Adrenal gland (tissue), 9 donors: ENCODE measurements at regions not wholly inside any gene's neighbourhood (a gene's known extent, or its start where the extent isn't known, plus 50 kb on each side); places are given as distances from the start of the nearest gene placed in this dataset.

ENCODE experiments used
- DNase-seq, 7 donors: peaks; one replicate each; pipeline ENCODE4 v3.0.0-alpha.2; 2019 to 2020
- H3K27ac ChIP-seq, 5 donors: fragments of 200-600 bp; sonication (generic) in 4 of 5; 1 replicate in 3 of 5; 2 replicates in 2 of 5; pipeline versions ENCODE4 v1.5.1 to v1.8.0; 2016 to 2020; ENCODE audit warnings: mild to moderate bottlenecking in 1 of 5
- H3K27me3 ChIP-seq: fragments of 200-600 bp; 2 replicates; pipeline ENCODE4 v1.8.0; 2021
- H3K36me3 ChIP-seq, 2 donors: fragments of 200-600 bp; replicated peaks in 1 of 2; 1 replicate in 1 of 2; 2 replicates in 1 of 2; pipeline versions ENCODE4 v1.5.1 to v1.8.0; 2018 to 2022
- H3K4me1 ChIP-seq, 2 donors: fragments of 200-600 bp; replicated peaks in 1 of 2; 1 replicate in 1 of 2; 2 replicates in 1 of 2; pipeline versions ENCODE4 v1.5.1 to v1.8.0; 2018 to 2021
- H3K4me3 ChIP-seq, 4 donors: fragments of 200-600 bp; sonication (generic) in 3 of 4; one replicate each; pipeline ENCODE4 v1.5.1; 2016 to 2018
- H3K9me3 ChIP-seq, 3 donors: fragments of 200-600 bp; sonication (generic) in 1 of 3; replicated peaks in 1 of 3; 1 replicate in 2 of 3; 2 replicates in 1 of 3; pipeline versions ENCODE4 v1.5.1 to v1.8.0; 2016 to 2021
- POLR2A ChIP-seq, 2 donors: fragments of 450-650 bp; IDR thresholded peaks; one replicate each; pipeline ENCODE4 v1.6.1; 2017; ENCODE audit warnings: antibody characterized with exemption in 2 of 2, mild to moderate bottlenecking in 2 of 2, moderate library complexity in 1 of 2
- WGBS, 4 donors: extraction: QIAGEN DNeasy Blood & Tissue Kit in 2 of 4; methylation state at CpG; one replicate each; pipeline versions ENCODE4 v1.1.5 to v1.1.7; 2013 to 2017; 5-methylcytosine and 5-hydroxymethylcytosine counted together
- intact Hi-C, 2 donors: fragments of 100-400 bp; cut with DNase I; formaldehyde crosslinking; loops; one replicate each; pipeline versions ENCODE4 v1.14.1 to v1.15.0; 2022 to 2023
- TF ChIP-seq, protein P1 (sequence below), 6 experiments: fragments of 450-650 bp in 4 of 6; fragments of 200-600 bp in 2 of 6; sonication (generic) in 1 of 6; IDR thresholded peaks; 1 replicate in 5 of 6; 2 replicates in 1 of 6; pipeline versions ENCODE4 v1.5.1 to v1.8.0; 2016 to 2021; ENCODE audit warnings: antibody characterized with exemption in 6 of 6, mild to moderate bottlenecking in 2 of 6, moderate library complexity in 1 of 6
- donor health status: healthy with polysubstance abuse.
- donor health status: Bipolar disorder and iron deficiency.
- donor health status: DM: yes; HTN: yes; CAD: no.
- donor health status: DM: no; HTN: no; CAD: no.
- donor health status: DM: no; HTN: no; CAD: no.

DNA sequence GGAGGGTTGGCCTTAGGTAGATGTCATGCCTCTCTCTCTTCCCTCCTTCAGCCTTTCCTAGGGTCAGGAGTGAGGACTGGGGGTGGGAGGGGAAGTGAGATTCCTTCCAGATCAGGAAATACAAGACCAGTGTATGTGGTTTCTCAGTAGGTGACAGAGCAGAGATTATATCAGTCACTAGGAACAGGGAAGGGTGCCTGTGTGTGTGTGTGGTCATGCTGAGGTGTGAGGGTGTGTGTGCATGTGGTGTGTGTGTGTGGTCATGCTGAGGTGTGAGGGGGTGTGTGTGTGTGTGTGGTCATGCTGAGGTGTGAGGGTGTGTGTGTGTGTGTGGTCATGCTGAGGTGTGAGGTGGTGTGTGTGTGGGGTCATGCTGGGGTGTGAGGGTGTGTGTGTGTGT lies 259.8 kb downstream of the LOXHD1 start:
- no peak for TF ChIP-seq POLR2A (IDR thresholded peaks at IDR 0.05)
- TF ChIP-seq, protein P1, sequence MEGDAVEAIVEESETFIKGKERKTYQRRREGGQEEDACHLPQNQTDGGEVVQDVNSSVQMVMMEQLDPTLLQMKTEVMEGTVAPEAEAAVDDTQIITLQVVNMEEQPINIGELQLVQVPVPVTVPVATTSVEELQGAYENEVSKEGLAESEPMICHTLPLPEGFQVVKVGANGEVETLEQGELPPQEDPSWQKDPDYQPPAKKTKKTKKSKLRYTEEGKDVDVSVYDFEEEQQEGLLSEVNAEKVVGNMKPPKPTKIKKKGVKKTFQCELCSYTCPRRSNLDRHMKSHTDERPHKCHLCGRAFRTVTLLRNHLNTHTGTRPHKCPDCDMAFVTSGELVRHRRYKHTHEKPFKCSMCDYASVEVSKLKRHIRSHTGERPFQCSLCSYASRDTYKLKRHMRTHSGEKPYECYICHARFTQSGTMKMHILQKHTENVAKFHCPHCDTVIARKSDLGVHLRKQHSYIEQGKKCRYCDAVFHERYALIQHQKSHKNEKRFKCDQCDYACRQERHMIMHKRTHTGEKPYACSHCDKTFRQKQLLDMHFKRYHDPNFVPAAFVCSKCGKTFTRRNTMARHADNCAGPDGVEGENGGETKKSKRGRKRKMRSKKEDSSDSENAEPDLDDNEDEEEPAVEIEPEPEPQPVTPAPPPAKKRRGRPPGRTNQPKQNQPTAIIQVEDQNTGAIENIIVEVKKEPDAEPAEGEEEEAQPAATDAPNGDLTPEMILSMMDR (IDR thresholded peaks at IDR 0.05), result no peak

GRCh38 chr18:46398005-46398404 lies 259.0 kb downstream of the LOXHD1 start:
- Histone ChIP-seq H3K9me3 (no peaks in the 10 kb centered on the region), H3K36me3 (no peaks in the 10 kb centered on the region), H3K4me1 (no peaks in the 10 kb centered on the region), H3K4me3 (no peak overlapping the region), H3K27ac (no peak overlapping the region), H3K27me3 (no peaks in the 10 kb centered on the region)
- TF ChIP-seq, protein P1 (IDR thresholded peaks at IDR 0.05), result no peak
- TF ChIP-seq POLR2A (IDR thresholded peaks at IDR 0.05), result no peak
- intact Hi-C loops, result no loop called here
- DNase-seq, result no peak
- whole genome bisulfite sequencing, 4 donors, result 76 to 89% (median 87%) methylated on average over 7 of the region's 7 CpGs

More for the DNA sequence above, 259.8 kb downstream of the LOXHD1 start:
- no peak for DNase-seq
- Histone ChIP-seq H3K4me3 (no peak overlapping the region), H3K4me1 (no peaks in the 10 kb centered on the region), H3K27me3 (no peaks in the 10 kb centered on the region), H3K27ac (no peak overlapping the region), H3K36me3 (no peaks in the 10 kb centered on the region), H3K9me3 (no peaks in the 10 kb centered on the region)
- intact Hi-C loops, result no loop called here

DNA sequence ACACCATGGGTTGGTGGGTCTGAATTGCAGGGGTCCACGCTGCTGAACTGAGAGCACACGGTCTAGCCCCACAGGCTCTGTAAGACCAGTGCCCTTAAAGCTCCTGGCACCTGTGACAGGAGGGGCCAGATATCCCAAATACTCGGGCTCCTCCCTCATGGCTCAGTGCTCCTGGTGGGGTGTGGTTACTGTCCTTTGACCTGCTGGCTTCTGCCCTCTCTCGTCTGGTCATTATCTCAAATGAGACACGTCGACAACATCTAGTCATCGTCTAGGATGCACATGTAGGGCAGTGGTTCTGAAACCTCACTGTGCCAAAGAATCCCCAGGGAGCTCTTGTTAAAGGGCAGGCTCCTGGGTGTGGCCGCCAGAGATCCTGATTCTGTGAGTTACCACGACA lies 258.4 kb downstream of the LOXHD1 start:
- no peak for DNase-seq
- no peak overlapping the region for H3K4me3 ChIP-seq
- no peaks in the 10 kb centered on the region for H3K9me3 ChIP-seq
- H3K27me3 ChIP-seq, result no peaks in the 10 kb centered on the region
- TF ChIP-seq, protein P1 (IDR thresholded peaks at IDR 0.05), result no peak
- intact Hi-C loops, result no loop called here
- H3K36me3 ChIP-seq, result no peaks in the 10 kb centered on the region
- H3K27ac ChIP-seq, result no peak overlapping the region
- no peaks in the 10 kb centered on the region for H3K4me1 ChIP-seq
- 77 to 84% (median 80%) methylated on average over 4 to 9 of the region's 9 CpGs for WGBS, 4 donors

- 88 to 95% (median 90%) methylated on average over 7 to 11 of the region's 11 CpGs for WGBS, 4 donors
- Histone ChIP-seq H3K4me1 (no peaks in the 10 kb centered on the region), H3K36me3 (no peaks in the 10 kb centered on the region), H3K27ac (no peak overlapping the region), H3K9me3 (no peaks in the 10 kb centered on the region), H3K4me3 (no peak overlapping the region), H3K27me3 (no peaks in the 10 kb centered on the region)
- intact Hi-C loops, result no loop called here
- TF ChIP-seq, protein P1 (IDR thresholded peaks at IDR 0.05), result no peak
- TF ChIP-seq POLR2A (IDR thresholded peaks at IDR 0.05), result no peak
- no peak for DNase-seq
Observed at GRCh38 chr18:46399303-46399702, 257.7 kb downstream of the LOXHD1 start.
